SU-DHL-6 (cell line): ENCODE measurements at regions not wholly inside any gene's neighbourhood (a gene's known extent, or its start where the extent isn't known, plus 50 kb on each side); places are given as distances from the start of the nearest gene placed in this dataset.
"Not testable (repeated sequence)": the region's sequence is repeated elsewhere in the genome, so short reads cannot be mapped to it uniquely, and the experiment has no call there.

Source experiments
- H2AFZ ChIP-seq: fragments of 200-600 bp; sonication (generic); 2 replicates; pipeline ENCODE4 v1.6.1; 2014; ENCODE audit warnings: low read depth, mild to moderate bottlenecking, moderate library complexity, mixed read lengths, antibody characterized with exemption, low read length; ENCODE audit not compliant: severe bottlenecking
- H3F3A ChIP-seq: fragments of 200-600 bp; shearing (Covaris generic); 2 replicates; pipeline ENCODE4 v1.6.0; 2016; ENCODE audit warnings: antibody characterized with exemption, mild to moderate bottlenecking; ENCODE audit not compliant: insufficient read depth
- H3K27ac ChIP-seq: fragments of 200-600 bp; sonication (generic); 2 replicates; pipeline ENCODE4 v1.5.1; 2016; ENCODE audit warnings: low read depth, mild to moderate bottlenecking, low read length, moderate library complexity, mixed read lengths
- H3K27me3 ChIP-seq: fragments of 200-600 bp; sonication (generic), shearing (Covaris generic); 2 replicates; pipeline ENCODE4 v1.6.0; 2014; ENCODE audit warnings: mild to moderate bottlenecking, low read length
- H3K36me3 ChIP-seq: fragments of 200-600 bp; sonication (generic); 2 replicates; pipeline ENCODE4 v1.6.1; 2014; ENCODE audit warnings: mild to moderate bottlenecking, low read length, mixed read lengths
- H3K4me2 ChIP-seq: fragments of 300-600, 200-600 bp; shearing (Covaris generic), sonication (generic); 2 replicates; pipeline ENCODE4 v1.6.0; 2014; ENCODE audit warnings: low read length, low read depth, mild to moderate bottlenecking; ENCODE audit not compliant: poor library complexity, severe bottlenecking
- H3K4me3 ChIP-seq: fragments of 200-600 bp; sonication (generic); 2 replicates; pipeline ENCODE4 v1.5.1; 2014; ENCODE audit warnings: antibody characterized with exemption, low read length, mild to moderate bottlenecking, mixed read lengths; ENCODE audit not compliant: insufficient read depth, poor library complexity, severe bottlenecking
- H3K79me2 ChIP-seq: fragments of 200-600 bp; sonication (generic); 2 replicates; pipeline ENCODE4 v1.6.1; 2014; ENCODE audit warnings: mild to moderate bottlenecking, low read length, moderate library complexity; ENCODE audit not compliant: insufficient read depth
- H3K9ac ChIP-seq: fragments of 200-600 bp; sonication (generic); 2 replicates; pipeline ENCODE4 v1.7.0; 2014; ENCODE audit warnings: mild to moderate bottlenecking, low read length
- H3K9me2 ChIP-seq: fragments of 200-600 bp; sonication (generic); replicated peaks from 2 replicates; pipeline ENCODE4 v1.6.1; 2014; ENCODE audit warnings: low read length; ENCODE audit not compliant: insufficient read depth
- H3K9me3 ChIP-seq: fragments of 200-600 bp; sonication (generic); 2 replicates; pipeline ENCODE4 v1.6.1; 2014; ENCODE audit warnings: low read length, mixed read lengths; ENCODE audit not compliant: insufficient read depth
- H4K20me1 ChIP-seq: fragments of 200-600 bp; sonication (generic); 2 replicates; pipeline ENCODE4 v1.6.1; 2014; ENCODE audit warnings: low read depth, mild to moderate bottlenecking, antibody characterized with exemption, low read length, moderate library complexity, mixed read lengths
- EZH2phosphoT487 ChIP-seq: fragments of 200-600 bp; sonication (generic), shearing (Covaris generic); conservative IDR thresholded peaks from 2 replicates; pipeline ENCODE4 v1.6.1; 2018; ENCODE audit warnings: mild to moderate bottlenecking, antibody characterized with exemption, low read length, moderate library complexity, mixed read lengths
- TF ChIP-seq, protein P1 (sequence below): fragments of 200-600 bp; sonication (generic); IDR thresholded peaks from one replicate; pipeline ENCODE4 v1.5.1; 2017; ENCODE audit warnings: antibody characterized with exemption, mild to moderate bottlenecking, low read length, moderate library complexity; ENCODE audit not compliant: insufficient read depth, poor library complexity, severe bottlenecking

DNA sequence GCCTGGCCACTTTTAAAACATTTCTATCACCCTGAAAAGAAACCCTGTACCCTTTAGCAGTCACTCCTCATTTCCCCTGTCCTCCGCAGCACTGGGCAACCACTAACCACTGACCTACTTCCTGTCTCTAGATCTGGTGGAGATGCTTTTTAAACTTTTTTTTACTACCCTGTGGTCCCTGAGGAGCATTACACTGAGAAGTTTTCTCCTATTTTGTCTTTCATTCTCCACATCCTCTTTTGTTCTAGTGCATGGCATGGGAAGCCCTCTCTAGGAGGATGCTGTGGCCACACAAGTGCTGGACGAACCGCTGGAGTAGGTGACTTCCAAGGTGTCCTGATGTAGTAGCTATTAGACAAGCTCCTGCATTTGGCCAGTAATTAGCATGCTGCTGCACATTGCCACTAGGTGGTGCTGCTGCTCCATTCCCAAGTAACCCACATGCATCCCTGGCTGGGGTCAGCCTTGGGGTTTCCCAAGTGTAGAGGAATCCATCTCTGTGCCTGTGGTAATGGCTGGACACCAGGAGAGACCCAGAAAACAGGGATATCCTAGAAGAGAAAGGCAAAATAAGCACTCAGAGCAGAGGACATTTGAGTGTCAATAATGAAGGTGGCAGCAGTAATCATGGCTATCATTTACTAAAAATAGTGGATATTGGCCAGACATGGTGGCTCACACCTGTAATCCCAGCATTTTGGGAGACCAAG is 143.8 kb upstream of the CRHR1 start:
- TF ChIP-seq EZH2phosphoT487 = no peak
- TF ChIP-seq, protein P1, sequence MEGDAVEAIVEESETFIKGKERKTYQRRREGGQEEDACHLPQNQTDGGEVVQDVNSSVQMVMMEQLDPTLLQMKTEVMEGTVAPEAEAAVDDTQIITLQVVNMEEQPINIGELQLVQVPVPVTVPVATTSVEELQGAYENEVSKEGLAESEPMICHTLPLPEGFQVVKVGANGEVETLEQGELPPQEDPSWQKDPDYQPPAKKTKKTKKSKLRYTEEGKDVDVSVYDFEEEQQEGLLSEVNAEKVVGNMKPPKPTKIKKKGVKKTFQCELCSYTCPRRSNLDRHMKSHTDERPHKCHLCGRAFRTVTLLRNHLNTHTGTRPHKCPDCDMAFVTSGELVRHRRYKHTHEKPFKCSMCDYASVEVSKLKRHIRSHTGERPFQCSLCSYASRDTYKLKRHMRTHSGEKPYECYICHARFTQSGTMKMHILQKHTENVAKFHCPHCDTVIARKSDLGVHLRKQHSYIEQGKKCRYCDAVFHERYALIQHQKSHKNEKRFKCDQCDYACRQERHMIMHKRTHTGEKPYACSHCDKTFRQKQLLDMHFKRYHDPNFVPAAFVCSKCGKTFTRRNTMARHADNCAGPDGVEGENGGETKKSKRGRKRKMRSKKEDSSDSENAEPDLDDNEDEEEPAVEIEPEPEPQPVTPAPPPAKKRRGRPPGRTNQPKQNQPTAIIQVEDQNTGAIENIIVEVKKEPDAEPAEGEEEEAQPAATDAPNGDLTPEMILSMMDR = peak; percentile 95
- Histone ChIP-seq H3F3A (no peaks in the 10 kb centered on the region), H3K4me3 (no peak overlapping the region), H3K36me3 (no peaks in the 10 kb centered on the region), H3K27me3 (no peaks in the 10 kb centered on the region), H3K79me2 (no peaks in the 10 kb centered on the region), H4K20me1 (no peaks in the 10 kb centered on the region), H3K9me3 (no peaks in the 10 kb centered on the region), H3K9ac (no peak overlapping the region), H3K4me2 (no peak overlapping the region), H2AFZ (no peak overlapping the region), H3K9me2 (no peaks in the 10 kb centered on the region), H3K27ac (no peak overlapping the region)

DNA sequence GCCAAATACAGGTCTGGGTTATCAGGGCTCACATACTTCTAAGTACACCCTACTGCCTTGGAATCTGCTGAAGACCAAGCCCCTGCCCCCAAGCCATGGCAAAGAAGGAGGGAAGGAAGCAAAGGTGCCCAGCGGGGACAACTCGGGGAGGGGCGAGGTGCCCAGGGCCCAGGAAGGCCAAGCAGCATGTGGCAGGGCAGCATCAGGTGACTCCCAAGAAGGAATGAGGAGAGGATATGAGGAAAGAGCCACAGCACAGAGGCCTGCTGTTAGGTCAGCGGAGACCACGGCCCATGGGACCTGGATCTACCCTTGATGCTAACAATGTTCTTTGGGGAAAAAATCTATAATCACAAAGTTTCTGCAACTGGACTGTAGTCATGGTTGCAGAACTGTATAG is 142.6 kb upstream of the CRHR1 start:
- Histone ChIP-seq H2AFZ (no peak overlapping the region), H3F3A (no peaks in the 10 kb centered on the region), H3K9me3 (no peaks in the 10 kb centered on the region), H3K79me2 (no peaks in the 10 kb centered on the region), H4K20me1 (no peaks in the 10 kb centered on the region), H3K9ac (no peak overlapping the region), H3K4me3 (no peak overlapping the region), H3K27me3 (no peaks in the 10 kb centered on the region), H3K9me2 (no peaks in the 10 kb centered on the region), H3K36me3 (no peaks in the 10 kb centered on the region), H3K4me2 (no peak overlapping the region), H3K27ac (no peak overlapping the region)
- TF ChIP-seq, protein P1 = no peak
- no peak for TF ChIP-seq EZH2phosphoT487

DNA sequence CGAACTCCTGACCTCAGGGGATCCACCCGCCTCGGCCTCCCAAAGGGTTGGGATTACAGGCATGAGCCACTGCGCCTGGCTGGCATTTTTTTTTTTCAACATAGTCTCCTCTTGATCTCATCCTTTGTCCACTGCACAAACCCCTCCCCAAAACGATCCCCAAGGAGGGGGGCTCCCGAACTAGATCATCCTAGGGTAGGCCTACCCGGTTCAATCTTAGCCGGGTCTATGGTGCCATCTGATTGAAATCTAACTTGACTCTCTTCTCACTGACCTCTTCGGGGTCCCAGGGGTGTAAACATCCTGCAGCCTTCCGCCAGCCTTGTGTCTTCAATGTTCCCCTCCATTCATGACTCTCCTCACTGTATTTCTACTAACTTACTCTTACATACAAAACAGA is 140.5 kb upstream of the CRHR1 start:
- no peak overlapping the region for H3K4me2 ChIP-seq
- H3K4me3 ChIP-seq = no peak overlapping the region
- no peaks in the 10 kb centered on the region for H3F3A ChIP-seq
- no peaks in the 10 kb centered on the region for H4K20me1 ChIP-seq
- H2AFZ ChIP-seq = no peak overlapping the region
- no peaks in the 10 kb centered on the region for H3K9me2 ChIP-seq
- H3K27ac ChIP-seq = no peak overlapping the region
- no peak overlapping the region for H3K9ac ChIP-seq
- H3K9me3 ChIP-seq = no peaks in the 10 kb centered on the region
- no peaks in the 10 kb centered on the region for H3K36me3 ChIP-seq
- no peaks in the 10 kb centered on the region for H3K79me2 ChIP-seq
- TF ChIP-seq, protein P1 = no peak
- no peak for TF ChIP-seq EZH2phosphoT487
- H3K27me3 ChIP-seq = no peaks in the 10 kb centered on the region

DNA sequence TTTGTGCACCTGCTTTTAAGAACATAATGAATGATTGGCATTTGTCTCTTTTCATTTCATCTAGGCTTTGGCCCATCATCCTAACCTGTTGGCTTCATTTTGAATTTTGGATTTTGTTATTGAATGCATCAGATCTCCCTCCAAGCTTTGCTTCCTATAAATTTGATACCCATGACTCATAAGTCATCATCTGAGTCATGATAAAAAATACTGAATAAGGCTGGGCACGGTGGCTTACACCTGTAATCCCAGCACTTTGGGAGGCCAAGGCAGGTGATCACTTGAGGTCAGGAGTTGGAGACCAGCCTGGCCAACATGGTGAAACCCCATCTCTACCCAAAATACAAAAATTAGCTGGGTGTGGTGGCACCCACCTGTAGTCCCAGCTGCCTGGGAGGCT is 139.5 kb upstream of the CRHR1 start:
- H3K27me3 ChIP-seq, H3K36me3 ChIP-seq: not testable (repeated sequence)

More for the DNA sequence above, 139.5 kb upstream of the CRHR1 start:
- not testable (repeated sequence) for H3F3A ChIP-seq, H3K79me2 ChIP-seq, H3K9ac ChIP-seq, H3K9me3 ChIP-seq, H3K27ac ChIP-seq, H3K4me2 ChIP-seq, H4K20me1 ChIP-seq, H3K4me3 ChIP-seq, H2AFZ ChIP-seq, H3K9me2 ChIP-seq
